HG03175 (cell line): ENCODE measurements at regions not wholly inside any gene's neighbourhood (a gene's known extent, or its start where the extent isn't known, plus 50 kb on each side); places are given as distances from the start of the nearest gene placed in this dataset.

Experiments used
- ATAC-seq: cut with Tn5 transposase; IDR thresholded peaks from one replicate; pipeline ENCODE4 v1.9.1; 2021; ENCODE audit warnings: mild to moderate bottlenecking, moderate library complexity; ENCODE audit not compliant: unreplicated experiment

DNA sequence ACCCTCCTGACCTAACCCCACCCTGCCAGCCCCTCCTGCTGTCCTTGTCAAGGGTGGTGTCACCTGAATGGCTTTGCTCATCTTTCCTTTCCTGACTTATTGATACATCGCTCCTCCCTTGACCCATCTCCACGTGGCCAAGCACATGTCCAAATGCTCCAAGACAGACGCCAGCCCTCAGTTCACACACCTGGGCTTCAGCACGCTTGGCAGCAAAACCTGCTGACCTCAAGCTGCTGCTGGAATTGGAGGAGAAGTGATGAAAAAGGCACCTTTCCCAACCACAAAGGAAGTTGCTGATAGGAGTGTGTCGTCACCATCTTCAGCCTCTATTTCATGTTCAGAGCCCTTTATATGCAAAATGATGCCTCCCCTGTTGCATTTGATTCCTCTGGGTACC, 141.3 kb downstream of the TLE3 start:
- ATAC-seq, result no peak

DNA sequence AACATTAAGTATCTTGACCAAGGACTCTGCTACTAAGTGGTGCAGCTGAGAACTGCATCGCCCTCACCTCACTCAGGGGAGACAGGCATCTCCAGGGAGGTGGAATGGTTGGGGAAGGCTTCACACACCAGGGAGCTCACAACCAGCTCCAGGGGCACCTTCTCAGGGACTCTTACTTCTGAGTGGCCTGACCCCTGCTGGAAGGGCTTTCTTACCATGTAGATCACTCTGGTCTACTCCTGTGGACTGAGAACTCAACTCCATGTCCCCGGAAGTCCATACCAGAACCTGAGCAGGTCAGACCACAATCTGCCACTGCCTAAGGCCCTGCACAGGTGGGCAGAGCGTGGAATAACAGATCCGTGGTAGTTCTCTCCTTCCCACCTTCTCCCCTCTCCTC, 140.5 kb downstream of the TLE3 start:
- no peak for ATAC-seq

DNA sequence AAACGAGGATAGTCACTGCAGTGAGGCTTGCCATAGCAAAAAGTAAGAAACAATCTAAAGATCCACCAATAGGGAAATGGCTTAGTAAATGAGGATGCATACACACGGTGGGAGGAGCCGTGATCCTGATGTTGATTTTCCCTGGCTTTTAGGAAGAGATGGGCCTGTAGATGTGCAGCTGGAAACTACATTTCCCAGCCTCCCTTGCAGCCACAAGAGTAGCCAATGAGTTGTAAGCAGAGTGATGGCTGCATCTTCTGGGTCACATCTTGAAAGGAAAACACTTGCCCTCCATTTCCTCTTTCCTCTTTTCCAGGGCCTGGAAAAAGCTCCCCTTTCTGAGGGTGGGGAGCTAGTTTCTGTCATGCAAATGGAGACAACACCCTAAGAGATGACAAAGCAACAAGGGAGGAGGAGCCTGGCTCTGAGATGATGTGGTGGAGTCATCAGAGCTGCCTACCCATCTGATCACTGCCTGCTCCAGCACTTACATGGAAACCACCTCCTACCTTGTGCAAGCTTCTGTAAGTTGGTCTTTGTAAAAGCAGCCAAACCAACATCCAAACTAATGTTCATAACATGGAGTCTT, 139.1 kb downstream of the TLE3 start:
- ATAC-seq, result no peak

DNA sequence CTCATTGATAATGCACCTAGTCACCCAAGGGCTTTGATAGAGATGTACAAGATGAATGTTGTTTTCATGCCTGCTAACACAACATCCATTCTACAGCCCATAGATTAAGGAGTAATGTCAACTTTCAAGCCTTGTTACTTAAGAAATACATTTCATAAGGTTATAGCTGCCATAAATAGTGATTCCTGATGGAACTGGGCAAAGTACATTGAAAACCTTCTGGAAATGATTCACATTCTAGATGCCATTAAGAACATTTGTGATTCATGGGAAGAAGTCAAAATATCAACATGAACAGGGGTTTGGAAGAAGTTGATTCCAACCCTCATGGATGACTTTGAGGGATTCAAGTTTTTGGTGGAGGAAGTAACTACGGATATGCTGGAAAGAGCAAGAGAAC, 135.2 kb downstream of the TLE3 start:
- ATAC-seq, result no peak

DNA sequence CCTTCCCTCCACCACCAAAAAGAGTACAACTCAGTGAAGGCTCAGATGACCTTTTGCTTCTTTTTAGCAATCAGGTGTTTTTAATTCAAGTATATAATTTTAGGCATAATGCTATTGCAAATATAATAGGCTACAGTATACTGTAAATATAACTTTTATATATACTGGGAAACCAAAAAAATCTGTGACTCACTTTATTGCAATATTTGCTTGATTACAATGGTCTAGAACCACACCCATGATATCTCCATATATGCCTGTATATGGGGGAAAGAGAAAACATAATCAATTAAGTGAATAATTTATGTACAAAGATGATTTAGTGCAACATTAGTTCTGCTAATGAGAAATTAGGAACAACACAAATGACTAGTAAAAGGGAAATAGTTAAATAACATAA, 134.3 kb downstream of the TLE3 start:
- no peak for ATAC-seq

DNA sequence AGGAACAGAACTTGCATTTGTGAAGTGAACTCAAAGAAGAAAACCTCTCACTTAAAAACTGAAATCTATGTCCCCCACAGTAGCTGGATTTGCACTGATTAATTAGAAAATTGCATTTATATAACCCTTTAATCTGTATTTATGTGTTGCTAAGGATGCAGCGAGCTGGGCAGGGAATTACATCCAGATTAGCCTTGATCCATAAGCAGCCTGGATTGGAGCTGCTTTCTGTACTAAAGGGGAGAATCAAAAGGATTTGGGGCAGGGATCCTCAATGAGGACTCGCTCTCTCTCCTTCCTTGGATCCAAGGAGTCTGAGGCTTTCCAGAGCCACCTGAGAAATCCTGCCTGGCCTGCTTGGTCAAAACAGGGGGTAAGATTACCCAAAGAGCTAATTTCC, 125.9 kb downstream of the TLE3 start:
- ATAC-seq, result no peak

DNA sequence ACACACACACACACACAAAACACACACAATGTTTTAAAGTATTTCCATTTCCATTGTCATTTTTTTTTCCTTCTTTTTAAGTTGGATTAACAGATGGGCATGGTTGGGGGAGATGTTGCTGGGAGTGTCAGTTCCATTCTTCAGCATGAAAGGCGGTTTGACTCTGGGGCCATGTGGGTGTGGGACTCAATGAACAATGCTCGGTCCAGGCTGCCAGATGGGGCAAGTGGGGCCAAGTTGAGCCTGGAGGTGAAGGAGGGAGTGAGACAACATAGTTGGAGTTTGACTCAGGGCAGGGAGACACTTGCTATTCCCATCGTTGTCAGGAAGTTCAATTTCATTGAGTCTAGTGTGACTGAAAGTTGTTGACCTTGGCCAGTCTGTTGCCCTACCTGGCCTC, 125.3 kb downstream of the TLE3 start:
- ATAC-seq, result no peak

DNA sequence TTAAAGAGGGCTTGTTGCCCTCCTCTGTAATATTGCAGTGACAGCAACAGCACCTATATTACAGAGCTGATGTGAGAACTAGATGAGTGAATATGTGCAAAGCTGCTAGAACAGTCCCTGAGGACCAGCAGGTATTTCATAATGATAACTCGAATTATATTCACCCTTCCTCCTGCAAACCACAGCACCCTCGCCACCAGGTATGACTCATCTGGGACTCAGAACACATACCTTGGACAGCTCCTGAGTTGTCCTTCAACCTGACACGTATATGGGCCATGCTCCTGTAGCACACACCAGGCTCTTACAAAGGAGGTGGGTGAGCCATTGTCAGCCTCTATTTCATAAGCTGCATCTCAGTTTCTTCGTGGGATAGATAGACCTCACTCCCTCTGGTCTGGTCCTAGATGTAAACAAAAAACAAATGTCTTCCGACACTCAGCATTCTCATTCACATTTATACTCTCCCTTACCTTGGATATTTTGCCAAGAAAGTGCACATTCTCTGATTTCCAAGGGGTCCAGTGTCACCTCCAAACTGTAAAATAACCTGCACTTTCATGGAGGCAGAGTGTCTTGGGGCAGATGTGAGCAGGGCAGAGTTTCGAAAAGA, 124.5 kb downstream of the TLE3 start:
- no peak for ATAC-seq

DNA sequence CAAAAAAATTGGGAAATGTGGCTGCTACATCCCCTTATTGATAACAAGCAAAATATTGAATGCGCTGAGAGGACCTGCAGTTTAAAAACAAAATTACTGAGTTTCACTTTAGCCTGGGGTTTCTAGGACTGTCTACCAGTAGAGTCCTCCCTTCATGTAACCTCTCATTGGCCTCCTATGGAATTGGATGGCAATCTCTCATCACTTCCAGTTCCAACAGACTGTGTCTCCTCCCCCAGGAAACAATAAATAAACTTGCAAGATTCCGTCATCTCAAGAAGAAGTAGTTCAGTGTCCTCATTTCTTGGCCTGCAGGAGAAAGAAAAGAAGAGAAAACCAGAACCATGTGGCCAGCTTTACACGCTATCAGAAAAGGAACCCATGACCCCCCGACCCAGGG, 123.8 kb downstream of the TLE3 start:
- no peak for ATAC-seq

DNA sequence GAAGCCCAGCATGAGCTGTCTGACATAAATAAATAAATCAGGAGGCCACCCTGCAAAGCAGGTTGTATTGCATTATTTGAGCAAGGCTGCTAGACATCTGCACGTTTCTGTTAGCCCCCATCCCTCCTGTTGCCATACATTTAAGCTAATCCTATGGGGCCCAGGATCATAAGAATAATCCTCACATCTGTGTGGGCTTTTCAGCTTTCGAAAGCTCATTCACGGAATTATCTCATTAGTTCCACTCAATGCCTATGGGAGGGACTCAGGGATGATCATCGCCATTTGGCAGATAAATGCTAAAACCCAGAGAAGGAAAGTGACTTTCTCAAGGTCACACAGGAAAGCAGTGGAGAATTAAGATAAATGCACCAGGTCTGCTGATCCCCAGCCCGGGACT, 123.4 kb downstream of the TLE3 start:
- ATAC-seq, result no peak

DNA sequence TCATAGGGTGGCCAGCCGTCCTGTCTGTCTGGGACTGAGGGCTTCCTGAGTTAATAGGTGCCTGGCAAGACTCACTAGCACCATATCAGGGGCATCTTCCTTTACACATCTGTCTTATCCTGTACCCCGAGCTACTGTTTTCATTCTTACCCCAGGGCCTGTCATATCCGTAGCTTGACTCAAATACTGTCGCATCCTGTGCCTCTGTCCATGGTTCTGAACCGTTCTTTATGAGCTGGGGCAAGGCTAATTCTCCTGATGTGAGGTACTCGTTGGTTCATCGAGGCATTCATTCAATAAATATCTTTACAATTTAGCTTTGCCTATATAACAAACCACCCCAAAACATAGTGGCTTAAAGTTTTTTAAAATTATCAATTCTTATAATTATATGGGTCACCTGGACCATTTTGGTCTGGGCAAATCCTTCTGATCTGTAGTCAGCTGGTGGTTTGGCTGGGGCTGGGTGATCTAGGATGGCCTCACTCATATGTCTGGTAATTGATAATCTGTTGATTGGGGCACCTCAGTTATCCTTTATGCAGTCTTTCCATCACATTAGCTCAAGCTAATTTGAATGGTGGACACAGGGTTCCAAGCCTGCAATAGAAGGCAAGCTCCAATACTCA, 121.2 kb downstream of the TLE3 start:
- no peak for ATAC-seq

DNA sequence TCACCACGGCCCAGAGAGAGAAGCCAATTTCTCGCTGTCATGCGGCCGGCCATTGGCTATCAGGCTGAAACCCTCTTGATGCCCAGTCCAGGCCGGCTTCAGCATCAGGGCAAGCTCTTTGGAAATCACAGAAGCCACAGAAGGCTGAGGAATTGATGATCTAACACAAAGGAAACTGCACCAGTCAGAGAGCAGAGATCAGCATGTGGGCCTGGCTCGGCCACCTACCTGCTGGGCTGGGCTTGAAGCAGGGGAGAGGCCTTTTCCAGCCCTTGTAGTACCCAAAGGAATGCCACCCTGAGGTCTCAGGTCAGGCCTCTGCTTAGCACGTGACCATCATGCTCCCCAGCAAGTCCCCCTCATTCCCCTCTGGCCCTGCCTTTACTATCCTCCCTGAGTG, 119.1 kb downstream of the TLE3 start:
- no peak for ATAC-seq

DNA sequence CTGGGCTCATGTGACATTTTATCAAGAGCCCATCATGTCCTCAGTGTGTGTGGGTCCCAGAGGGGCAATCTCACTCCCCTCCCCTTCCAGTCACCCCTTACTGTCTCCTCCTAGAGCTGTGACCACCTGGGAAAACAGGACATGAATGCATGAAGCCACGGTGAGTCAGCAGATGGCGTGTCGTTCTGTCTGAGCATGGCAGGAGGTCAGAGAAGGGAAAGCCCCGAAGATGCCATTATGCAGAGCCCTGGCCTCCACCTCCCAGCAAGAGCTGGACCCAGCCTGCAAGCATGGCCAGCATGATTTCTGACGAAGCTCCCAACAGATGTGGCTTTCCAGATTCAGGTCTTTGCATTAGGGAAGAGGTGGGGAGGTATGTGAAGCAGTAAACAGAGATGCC, 118.5 kb downstream of the TLE3 start:
- peak; percentile 56 for ATAC-seq

DNA sequence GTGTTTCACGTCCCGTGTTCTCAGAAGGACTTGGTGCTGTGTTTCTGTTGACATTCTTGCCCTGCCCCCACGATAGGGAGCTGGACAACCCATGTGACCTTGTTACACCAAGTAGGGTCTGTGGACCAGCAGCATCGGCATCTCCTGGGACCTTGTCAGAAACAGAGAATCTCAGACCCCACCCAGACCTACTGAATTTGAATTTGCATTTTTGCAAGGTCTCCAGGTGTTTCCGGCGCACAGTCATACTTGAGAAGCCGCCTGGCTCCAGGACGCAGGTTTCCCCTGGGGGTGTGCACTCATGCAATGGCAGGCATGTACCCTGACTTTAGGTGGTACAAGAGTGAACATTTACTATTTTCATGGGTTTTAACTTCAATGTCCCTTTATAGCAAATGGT, 117.9 kb downstream of the TLE3 start:
- peak; percentile 84 for ATAC-seq

DNA sequence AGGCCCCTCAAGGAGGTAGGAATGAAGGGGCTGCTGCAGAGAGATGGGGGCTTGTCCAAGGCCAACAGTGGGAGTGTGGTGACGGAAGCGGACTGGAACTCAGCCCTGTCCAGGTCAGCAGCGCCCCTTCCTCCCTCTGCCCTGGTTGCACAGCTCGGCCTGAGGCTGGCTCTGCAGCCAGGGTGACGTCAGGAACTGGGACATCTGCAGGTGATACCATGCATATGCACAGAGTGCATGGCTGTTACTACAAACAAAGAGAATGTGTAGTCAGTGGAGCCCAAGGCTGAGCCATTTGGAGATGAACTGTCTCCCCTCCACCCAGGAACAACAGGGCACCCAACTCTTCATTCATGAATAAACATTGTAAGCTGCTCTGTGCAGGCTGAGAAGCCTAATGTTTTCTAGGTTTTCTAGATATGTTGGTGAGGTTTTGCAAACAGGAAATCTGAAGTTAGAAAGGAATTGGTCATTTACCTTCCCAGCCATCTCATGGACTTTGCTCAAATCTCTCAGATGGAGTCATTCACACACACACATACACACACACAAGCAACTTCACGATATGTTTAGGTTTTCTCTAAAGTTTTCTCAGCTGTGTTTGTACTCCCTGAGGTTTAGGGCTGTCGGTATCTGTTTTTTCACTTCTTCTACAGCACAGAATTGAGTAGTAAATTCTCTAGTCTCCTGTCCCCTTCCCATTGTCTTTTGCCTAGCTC, 117.2 kb downstream of the TLE3 start:
- ATAC-seq, result no peak

DNA sequence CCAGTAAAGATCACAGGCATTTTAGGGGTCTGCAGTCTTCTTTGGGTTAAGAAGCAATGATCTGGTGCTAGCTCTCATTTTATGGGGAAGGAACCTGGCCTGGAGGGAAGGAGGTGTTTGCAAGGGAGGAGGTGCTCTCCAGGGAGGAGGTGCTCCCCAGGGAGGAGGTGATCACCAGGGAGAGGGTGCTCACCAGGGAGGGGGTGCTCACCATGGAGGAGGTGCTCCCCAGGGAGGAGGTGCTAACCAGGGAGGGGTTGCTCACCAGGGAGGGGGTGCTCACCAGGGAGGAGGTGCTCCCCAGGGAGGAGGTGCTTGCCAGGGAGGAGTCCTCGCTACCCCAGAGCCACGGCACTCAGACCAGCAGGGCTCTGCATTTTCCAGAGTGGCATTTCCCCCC, 115.7 kb downstream of the TLE3 start:
- ATAC-seq, result no peak

DNA sequence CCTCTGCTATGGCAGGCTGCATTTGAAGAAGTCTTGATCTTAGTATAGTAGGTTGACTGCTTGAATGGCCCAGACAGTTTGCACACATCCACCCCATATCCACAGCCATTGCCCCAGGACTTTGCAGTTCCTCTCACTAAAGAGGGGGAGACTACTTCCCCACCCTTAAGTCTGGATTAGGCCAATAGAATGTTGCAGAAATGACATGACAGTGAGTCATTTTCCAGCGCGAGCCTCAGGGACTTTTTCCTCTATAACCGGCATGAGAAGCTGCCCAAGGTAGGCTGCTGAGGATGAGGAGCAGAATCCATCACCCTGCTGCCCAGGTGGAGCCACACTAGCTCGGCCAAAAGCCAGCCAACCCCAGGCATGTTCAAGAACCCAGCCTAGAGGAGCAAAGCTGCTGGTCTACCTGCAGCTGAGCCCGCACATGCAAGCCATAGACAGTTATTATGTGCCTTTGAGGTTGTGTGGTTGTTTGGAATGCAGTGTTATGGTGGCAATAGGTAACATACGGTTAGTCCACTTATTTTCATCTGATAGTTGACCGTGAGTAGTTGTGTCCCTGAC, 113.9 kb downstream of the TLE3 start:
- no peak for ATAC-seq

DNA sequence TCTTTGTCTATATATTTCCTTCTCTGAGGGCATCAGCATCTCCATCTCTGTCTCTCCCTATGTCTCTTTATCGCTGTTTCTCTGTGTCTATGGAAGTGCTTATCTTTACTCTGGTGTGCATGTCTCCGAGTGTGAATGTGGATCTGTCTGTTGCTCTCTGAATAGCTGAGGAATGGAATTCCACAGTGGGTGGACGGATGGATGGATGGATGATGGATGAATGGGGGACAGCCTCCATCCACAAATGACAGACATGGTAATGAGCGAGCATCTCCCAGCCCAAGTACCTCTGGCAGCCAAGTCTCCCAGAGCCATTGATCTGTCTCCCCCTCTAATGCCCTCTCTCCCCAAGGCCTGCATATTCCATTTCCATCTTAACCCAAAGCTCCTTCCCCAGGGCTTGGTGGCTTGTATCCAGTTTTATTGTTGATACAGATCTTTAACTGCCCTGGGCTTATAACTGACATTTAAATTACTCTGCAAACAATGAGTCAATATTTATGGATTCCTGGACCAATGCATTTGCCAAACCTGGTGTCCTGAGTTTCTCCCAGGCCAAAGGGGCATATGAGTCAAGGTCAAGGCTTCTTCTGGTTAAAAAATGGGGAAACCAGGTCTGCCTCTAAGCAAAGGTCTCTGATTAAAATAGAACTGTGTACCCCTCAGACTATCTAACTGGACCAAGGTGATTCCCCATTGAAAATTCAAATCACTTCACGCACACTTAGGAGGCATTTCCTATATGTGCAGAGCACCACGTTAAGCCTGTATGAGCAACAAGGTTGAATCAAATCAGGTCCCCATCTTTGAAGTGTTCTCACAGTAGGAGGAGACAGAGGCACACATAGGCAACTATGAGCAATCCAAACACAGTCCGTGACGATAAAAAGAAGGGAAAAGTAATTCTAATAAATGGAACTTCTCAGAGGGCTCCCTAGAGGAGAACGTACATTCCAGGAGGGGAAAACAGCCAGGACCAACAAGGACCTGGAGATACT, 109.9 kb downstream of the TLE3 start:
- no peak for ATAC-seq

DNA sequence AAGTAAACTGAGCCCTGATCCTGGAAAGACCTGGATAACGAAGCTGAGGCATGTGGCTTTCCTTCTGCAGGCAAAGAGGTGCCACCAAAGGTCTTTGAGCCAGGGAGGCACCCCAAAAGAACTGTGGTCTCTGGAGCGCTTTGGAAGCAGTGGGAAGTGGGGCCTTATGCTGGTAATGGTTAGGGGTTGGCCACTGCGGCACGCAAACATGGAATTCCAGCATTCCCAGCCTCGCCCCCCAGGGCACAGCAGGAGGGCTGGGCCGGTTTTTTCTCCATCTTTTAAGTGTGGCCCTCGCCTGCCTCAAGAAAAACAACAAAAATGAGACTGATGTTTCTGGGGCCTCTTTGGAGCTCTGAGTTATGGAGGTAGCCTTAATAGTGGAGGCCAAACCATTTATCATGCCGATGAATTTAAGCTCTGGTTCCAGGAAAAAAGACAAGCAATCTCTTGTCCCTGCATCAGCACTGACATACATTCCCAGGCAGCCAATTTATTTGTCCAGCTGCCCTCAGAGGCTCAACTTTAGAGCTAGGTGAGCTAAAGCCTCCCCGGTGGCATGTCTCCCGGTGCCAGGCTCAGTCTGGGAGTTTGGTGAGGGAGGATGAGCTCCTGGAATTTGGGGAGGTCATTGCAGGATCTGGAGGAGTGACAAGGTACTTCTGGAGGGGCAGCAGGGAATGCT, 109.0 kb downstream of the TLE3 start:
- ATAC-seq, result no peak
